ENCODE measurements at regions not wholly inside any gene's neighbourhood (a gene's known extent, or its start where the extent isn't known, plus 50 kb on each side); places are given as distances from the start of the nearest gene placed in this dataset.
A peak's percentile ranks its signal among the peaks of the same experiment; 100 is the strongest.

DNA sequence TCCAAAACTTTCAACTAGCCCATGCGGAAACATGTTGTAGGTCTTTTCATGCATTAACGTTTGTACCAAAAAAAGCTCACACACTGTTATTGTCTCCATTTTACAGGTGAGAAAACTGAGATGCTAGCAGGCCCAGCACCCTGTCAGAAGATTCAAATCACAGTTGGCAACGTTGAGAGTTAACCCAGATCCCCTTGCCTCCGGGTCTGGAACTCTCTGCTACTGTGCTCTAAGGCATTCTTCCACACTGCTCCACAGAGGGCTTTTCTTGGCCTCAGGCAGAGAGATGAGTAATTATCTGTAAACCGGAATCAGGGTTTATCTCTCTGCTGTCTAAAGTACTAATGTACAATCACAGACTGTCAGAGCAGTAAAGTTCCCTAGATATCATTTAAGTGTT, 186.0 kb upstream of the LPP start:
- H3K4me1 ChIP-seq, result peaks cover 0 to 4% (median 0%) of the 10 kb centered on the region in 4 donors
- no peaks in the 10 kb centered on the region for H3K27me3 ChIP-seq
- TF ChIP-seq, protein P1, sequence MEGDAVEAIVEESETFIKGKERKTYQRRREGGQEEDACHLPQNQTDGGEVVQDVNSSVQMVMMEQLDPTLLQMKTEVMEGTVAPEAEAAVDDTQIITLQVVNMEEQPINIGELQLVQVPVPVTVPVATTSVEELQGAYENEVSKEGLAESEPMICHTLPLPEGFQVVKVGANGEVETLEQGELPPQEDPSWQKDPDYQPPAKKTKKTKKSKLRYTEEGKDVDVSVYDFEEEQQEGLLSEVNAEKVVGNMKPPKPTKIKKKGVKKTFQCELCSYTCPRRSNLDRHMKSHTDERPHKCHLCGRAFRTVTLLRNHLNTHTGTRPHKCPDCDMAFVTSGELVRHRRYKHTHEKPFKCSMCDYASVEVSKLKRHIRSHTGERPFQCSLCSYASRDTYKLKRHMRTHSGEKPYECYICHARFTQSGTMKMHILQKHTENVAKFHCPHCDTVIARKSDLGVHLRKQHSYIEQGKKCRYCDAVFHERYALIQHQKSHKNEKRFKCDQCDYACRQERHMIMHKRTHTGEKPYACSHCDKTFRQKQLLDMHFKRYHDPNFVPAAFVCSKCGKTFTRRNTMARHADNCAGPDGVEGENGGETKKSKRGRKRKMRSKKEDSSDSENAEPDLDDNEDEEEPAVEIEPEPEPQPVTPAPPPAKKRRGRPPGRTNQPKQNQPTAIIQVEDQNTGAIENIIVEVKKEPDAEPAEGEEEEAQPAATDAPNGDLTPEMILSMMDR (IDR thresholded peaks at IDR 0.05), result no peak
- no peak for TF ChIP-seq POLR2A (IDR thresholded peaks at IDR 0.05)
- H3K9me3 ChIP-seq, result no peaks in the 10 kb centered on the region
- DNase-seq, result no peak
- no peak overlapping the region for H3K4me3 ChIP-seq
- peak overlapping the region in 2 of 4 donors; percentile 14 to 35 for H3K27ac ChIP-seq
- no peaks in the 10 kb centered on the region for H3K36me3 ChIP-seq

DNA sequence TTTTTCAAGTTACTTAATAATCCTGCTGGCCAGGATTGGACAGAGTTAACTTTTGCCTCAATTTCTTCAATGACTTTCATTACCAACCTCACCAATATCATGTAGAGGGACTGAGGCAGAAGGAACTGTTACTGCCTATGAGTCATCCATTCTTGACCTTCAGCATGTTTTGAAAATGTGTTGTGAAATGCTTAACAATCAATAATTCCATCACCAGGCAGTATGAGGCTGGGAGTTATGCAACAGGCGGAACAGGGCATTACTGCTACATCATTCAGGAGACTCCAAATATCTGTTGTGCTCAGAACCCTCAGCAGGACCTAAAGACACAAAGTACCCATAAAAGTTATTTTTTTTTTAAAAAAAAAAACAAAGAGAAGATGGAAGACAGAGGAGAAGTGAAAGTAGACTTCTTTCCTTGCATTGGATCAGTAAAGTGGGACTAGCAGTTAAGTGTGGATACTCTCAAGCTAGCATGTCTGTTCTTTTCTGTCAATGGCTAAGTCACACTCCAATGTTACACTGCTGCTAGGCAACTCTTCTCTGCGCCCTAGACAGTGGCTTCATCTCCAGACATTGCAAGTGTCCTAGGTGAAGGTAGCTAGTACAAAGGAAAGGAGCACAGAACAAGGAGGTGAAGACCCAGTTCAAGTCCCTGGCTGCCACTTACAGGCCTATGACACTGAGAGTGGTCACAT, 184.9 kb upstream of the LPP start:
- peak overlapping the region in 2 of 4 donors; percentile 14 to 35 for H3K27ac ChIP-seq
- peaks cover 0 to 4% (median 0%) of the 10 kb centered on the region in 4 donors for H3K4me1 ChIP-seq
- H3K27me3 ChIP-seq, result no peaks in the 10 kb centered on the region
- peak in 1 of 3 donors; percentile 78 for DNase-seq
- TF ChIP-seq, protein P1 (IDR thresholded peaks at IDR 0.05), result no peak
- no peak for TF ChIP-seq POLR2A (IDR thresholded peaks at IDR 0.05)
- no peaks in the 10 kb centered on the region for H3K36me3 ChIP-seq
- H3K9me3 ChIP-seq, result no peaks in the 10 kb centered on the region
- H3K4me3 ChIP-seq, result no peak overlapping the region

DNA sequence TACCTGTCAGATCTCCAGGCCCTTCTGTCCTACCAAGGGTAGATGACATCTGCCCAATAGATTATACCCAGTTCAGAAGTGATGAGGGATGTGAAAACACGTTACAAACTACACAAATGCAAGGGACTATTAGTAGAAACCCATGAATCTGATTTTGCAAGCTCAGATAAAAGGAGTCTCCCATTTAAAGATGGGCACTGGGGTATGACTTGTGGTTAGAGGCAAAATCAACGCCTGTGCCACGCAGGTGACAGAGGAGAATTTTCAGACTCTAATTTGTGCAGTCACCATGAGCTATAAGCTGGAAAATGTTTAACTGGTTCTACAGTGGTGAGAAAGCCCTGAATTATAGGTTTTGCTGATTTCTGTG, 184.4 kb upstream of the LPP start:
- no peak overlapping the region for H3K27ac ChIP-seq
- H3K9me3 ChIP-seq, result no peaks in the 10 kb centered on the region
- no peaks in the 10 kb centered on the region for H3K36me3 ChIP-seq
- H3K4me3 ChIP-seq, result no peak overlapping the region
- peaks cover 0 to 4% (median 0%) of the 10 kb centered on the region in 4 donors for H3K4me1 ChIP-seq
- H3K27me3 ChIP-seq, result no peaks in the 10 kb centered on the region
- TF ChIP-seq, protein P1 (IDR thresholded peaks at IDR 0.05), result no peak
- no peak for TF ChIP-seq POLR2A (IDR thresholded peaks at IDR 0.05)
- DNase-seq, result no peak

DNA sequence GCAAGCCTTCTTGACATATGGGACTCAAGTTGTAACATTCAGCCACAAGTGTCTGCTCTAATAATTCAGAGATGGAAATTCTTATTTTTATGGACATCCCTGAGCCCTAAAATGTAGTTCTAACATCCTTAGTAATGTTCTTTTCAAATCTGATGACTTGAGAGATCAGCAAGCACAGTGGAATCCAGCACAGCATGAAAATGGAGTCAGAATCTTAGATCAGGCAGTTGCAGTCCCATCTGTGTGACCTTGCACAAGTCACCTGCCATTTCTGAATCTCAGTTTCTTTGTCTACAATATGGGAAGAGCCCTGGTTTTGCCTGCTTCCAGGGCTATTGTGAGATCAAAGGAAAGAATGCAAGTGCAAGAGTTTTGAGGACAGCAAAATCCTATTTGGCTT, 183.9 kb upstream of the LPP start:
- H3K9me3 ChIP-seq, result no peaks in the 10 kb centered on the region
- H3K4me1 ChIP-seq, result peaks cover 0 to 4% (median 0%) of the 10 kb centered on the region in 4 donors
- H3K36me3 ChIP-seq, result no peaks in the 10 kb centered on the region
- TF ChIP-seq POLR2A (IDR thresholded peaks at IDR 0.05), result no peak
- TF ChIP-seq, protein P1 (IDR thresholded peaks at IDR 0.05), result no peak
- H3K4me3 ChIP-seq, result no peak overlapping the region
- no peaks in the 10 kb centered on the region for H3K27me3 ChIP-seq
- no peak for DNase-seq
- H3K27ac ChIP-seq, result no peak overlapping the region

DNA sequence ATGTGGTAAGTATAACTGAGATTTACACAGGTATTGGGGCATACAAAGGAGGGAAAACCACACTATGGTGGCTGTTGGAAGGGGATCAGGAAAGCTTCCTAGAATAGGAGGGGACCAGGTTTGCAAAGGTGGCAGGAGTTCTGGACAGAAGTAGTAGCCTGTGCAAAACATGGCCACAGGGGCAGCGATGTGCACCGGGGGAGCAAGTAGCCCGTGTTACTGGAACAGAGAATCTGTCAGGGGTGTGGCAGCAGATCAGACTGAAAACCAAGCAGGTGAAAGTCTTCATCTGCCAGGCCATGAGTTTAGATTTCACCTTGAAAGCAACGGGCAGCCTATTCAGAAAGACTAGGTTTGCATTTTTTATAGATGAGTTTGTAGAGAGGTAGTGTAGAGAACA, 182.3 kb upstream of the LPP start:
- Histone ChIP-seq H3K27me3 (no peaks in the 10 kb centered on the region), H3K9me3 (no peaks in the 10 kb centered on the region), H3K4me3 (no peak overlapping the region), H3K27ac (no peak overlapping the region), H3K36me3 (no peaks in the 10 kb centered on the region), H3K4me1 (peaks cover 0 to 4% (median 2%) of the 10 kb centered on the region in 4 donors)
- no peak for TF ChIP-seq POLR2A (IDR thresholded peaks at IDR 0.05)
- TF ChIP-seq, protein P1 (IDR thresholded peaks at IDR 0.05), result no peak
- no peak for DNase-seq

All from Peyer's patch (tissue), 4 donors.